Activated CD4-positive, alpha-beta T cell treated with anti-CD3 and anti-CD28 coated beads, Interleukin-2, amount 10 ng/mL, durations not matched to agents 7 days and 5 days (primary cell): ENCODE measurements at regions not wholly inside any gene's neighbourhood (a gene's known extent, or its start where the extent isn't known, plus 50 kb on each side); places are given as distances from the start of the nearest gene placed in this dataset.
"Not testable (repeated sequence)": the region's sequence is repeated elsewhere in the genome, so short reads cannot be mapped to it uniquely, and the experiment has no call there.

ENCODE experiments used
- CTCF ChIA-PET: fragments of 350-600 bp; sonication (Branson Sonifier 250); formaldehyde crosslinking; loops from one replicate; lab custom pipeline; 2021; ENCODE audit warnings: antibody characterized with exemption; lab: Charles Lee
- POLR2A ChIA-PET: fragments of 350-600 bp; sonication (Branson Sonifier 250); formaldehyde crosslinking; loops from one replicate; lab custom pipeline; 2021; ENCODE audit warnings: antibody characterized with exemption; lab: Charles Lee
- DNase-seq: peaks from one replicate; pipeline ENCODE4 v3.0.0-alpha.2; 2020
- H3K27ac Mint-ChIP-seq: one replicate; pipeline ENCODE4 v1.8.0; 2021; ENCODE audit warnings: mild to moderate bottlenecking, moderate library complexity, mixed read lengths
- H3K27me3 Mint-ChIP-seq: one replicate; pipeline ENCODE4 v1.8.0; 2021; ENCODE audit warnings: mixed read lengths
- H3K36me3 Mint-ChIP-seq: one replicate; pipeline ENCODE4 v1.8.0; 2021; ENCODE audit warnings: low read depth, mixed read lengths
- H3K4me1 Mint-ChIP-seq: one replicate; pipeline ENCODE4 v1.8.0; 2021; ENCODE audit warnings: mixed read lengths
- H3K4me3 Mint-ChIP-seq: one replicate; pipeline ENCODE4 v1.8.0; 2021; ENCODE audit warnings: mild to moderate bottlenecking, moderate library complexity, mixed read lengths
- H3K9me3 Mint-ChIP-seq: one replicate; pipeline ENCODE4 v1.8.0; 2021; ENCODE audit warnings: mixed read lengths

- peaks cover 2% of the 10 kb centered on the region for H3K27me3 Mint-ChIP-seq
- H3K27ac Mint-ChIP-seq: no peak overlapping the region
- H3K9me3 Mint-ChIP-seq: no peaks in the 10 kb centered on the region
- no peaks in the 10 kb centered on the region for H3K36me3 Mint-ChIP-seq
- no peak overlapping the region for H3K4me3 Mint-ChIP-seq
- DNase-seq: no peak
- H3K4me1 Mint-ChIP-seq: no peaks in the 10 kb centered on the region
- CTCF ChIA-PET: no interaction called here
- POLR2A ChIA-PET: no interaction called here
Observed at GRCh38 chr2:84152462-84152861, 306.6 kb downstream of the SUCLG1 start.

GRCh38 chr2:84144345-84144744 lies 314.7 kb downstream of the SUCLG1 start:
- Mint-ChIP-seq H3K27ac (no peak overlapping the region), H3K4me3 (no peak overlapping the region), H3K36me3 (no peaks in the 10 kb centered on the region), H3K4me1 (no peaks in the 10 kb centered on the region), H3K27me3 (peaks cover 3% of the 10 kb centered on the region), H3K9me3 (no peaks in the 10 kb centered on the region)
- POLR2A ChIA-PET: no interaction called here
- DNase-seq: no peak
- CTCF ChIA-PET: no interaction called here

- ChIA-PET POLR2A (no interaction called here), CTCF (no interaction called here)
- H3K36me3 Mint-ChIP-seq: no peaks in the 10 kb centered on the region
- H3K27me3 Mint-ChIP-seq: peaks cover 4% of the 10 kb centered on the region
- no peaks in the 10 kb centered on the region for H3K9me3 Mint-ChIP-seq
- H3K4me3 Mint-ChIP-seq: no peak overlapping the region
- H3K4me1 Mint-ChIP-seq: no peaks in the 10 kb centered on the region
- H3K27ac Mint-ChIP-seq: no peak overlapping the region
- DNase-seq: no peak
Observed at GRCh38 chr2:84137034-84137433, 322.0 kb downstream of the SUCLG1 start.

- no peak for DNase-seq
- Mint-ChIP-seq H3K9me3 (no peaks in the 10 kb centered on the region), H3K4me3 (no peak overlapping the region), H3K27ac (no peak overlapping the region), H3K36me3 (no peaks in the 10 kb centered on the region), H3K27me3 (peaks cover 1% of the 10 kb centered on the region), H3K4me1 (no peaks in the 10 kb centered on the region)
- ChIA-PET CTCF (no interaction called here), POLR2A (no interaction called here)
Observed at GRCh38 chr2:84132370-84132769, 326.7 kb downstream of the SUCLG1 start.

GRCh38 chr2:84131278-84131830 lies 327.7 kb downstream of the SUCLG1 start:
- DNase-seq: no peak
- ChIA-PET CTCF (no interaction called here), POLR2A (no interaction called here)
- Mint-ChIP-seq H3K27me3 (peaks cover under 1% of the 10 kb centered on the region), H3K9me3 (no peaks in the 10 kb centered on the region), H3K36me3 (no peaks in the 10 kb centered on the region), H3K4me1 (no peaks in the 10 kb centered on the region), H3K27ac (no peak overlapping the region), H3K4me3 (no peak overlapping the region)

GRCh38 chr2:84129018-84129417 lies 330.1 kb downstream of the SUCLG1 start:
- H3K27me3 Mint-ChIP-seq: no peaks in the 10 kb centered on the region
- CTCF ChIA-PET: no interaction called here
- H3K27ac Mint-ChIP-seq: no peak overlapping the region
- DNase-seq: no peak
- no peaks in the 10 kb centered on the region for H3K9me3 Mint-ChIP-seq
- H3K4me3 Mint-ChIP-seq: no peak overlapping the region
- H3K4me1 Mint-ChIP-seq: no peaks in the 10 kb centered on the region
- POLR2A ChIA-PET: no interaction called here
- H3K36me3 Mint-ChIP-seq: no peaks in the 10 kb centered on the region

- H3K4me3 Mint-ChIP-seq, H3K4me1 Mint-ChIP-seq, H3K27me3 Mint-ChIP-seq, DNase-seq, H3K36me3 Mint-ChIP-seq, CTCF ChIA-PET, H3K27ac Mint-ChIP-seq, H3K9me3 Mint-ChIP-seq, POLR2A ChIA-PET: not testable (repeated sequence)
Observed at GRCh38 chr2:84127812-84128211, 331.3 kb downstream of the SUCLG1 start.

- H3K27ac Mint-ChIP-seq: no peak overlapping the region
- ChIA-PET POLR2A (no interaction called here), CTCF (no interaction called here)
- H3K4me3 Mint-ChIP-seq: no peak overlapping the region
- no peaks in the 10 kb centered on the region for H3K9me3 Mint-ChIP-seq
- no peaks in the 10 kb centered on the region for H3K36me3 Mint-ChIP-seq
- no peak for DNase-seq
- no peaks in the 10 kb centered on the region for H3K27me3 Mint-ChIP-seq
- no peaks in the 10 kb centered on the region for H3K4me1 Mint-ChIP-seq
Observed at GRCh38 chr2:84126530-84126929, 332.6 kb downstream of the SUCLG1 start.

- Mint-ChIP-seq H3K27me3 (no peaks in the 10 kb centered on the region), H3K36me3 (no peaks in the 10 kb centered on the region), H3K27ac (no peak overlapping the region), H3K4me3 (no peak overlapping the region), H3K9me3 (no peaks in the 10 kb centered on the region), H3K4me1 (no peaks in the 10 kb centered on the region)
- no peak for DNase-seq
- ChIA-PET CTCF (interaction anchor here (0.7 kb wide), 1 partner anchor 84 kb away, joined by 4 read pairs; no protein-coding TSS in a partner anchor), POLR2A (no interaction called here)
Observed at GRCh38 chr2:84126084-84126483, 333.0 kb downstream of the SUCLG1 start.

GRCh38 chr2:84116143-84116542 lies 342.9 kb downstream of the SUCLG1 start:
- POLR2A ChIA-PET: no interaction called here
- no peak for DNase-seq
- CTCF ChIA-PET: no interaction called here
- Mint-ChIP-seq H3K4me3 (no peak overlapping the region), H3K4me1 (no peaks in the 10 kb centered on the region), H3K27ac (no peak overlapping the region), H3K9me3 (peaks cover 4% of the 10 kb centered on the region), H3K36me3 (no peaks in the 10 kb centered on the region), H3K27me3 (no peaks in the 10 kb centered on the region)

- Mint-ChIP-seq H3K36me3 (no peaks in the 10 kb centered on the region), H3K27ac (no peak overlapping the region), H3K9me3 (peaks cover 4% of the 10 kb centered on the region), H3K27me3 (no peaks in the 10 kb centered on the region), H3K4me1 (no peaks in the 10 kb centered on the region), H3K4me3 (no peak overlapping the region)
- POLR2A ChIA-PET: no interaction called here
- no peak for DNase-seq
- CTCF ChIA-PET: no interaction called here
Observed at GRCh38 chr2:84115173-84115857, 343.8 kb downstream of the SUCLG1 start.

GRCh38 chr2:84103816-84104527 lies 355.1 kb downstream of the SUCLG1 start:
- CTCF ChIA-PET, H3K27me3 Mint-ChIP-seq, H3K36me3 Mint-ChIP-seq, DNase-seq, H3K27ac Mint-ChIP-seq, H3K4me3 Mint-ChIP-seq, H3K9me3 Mint-ChIP-seq, POLR2A ChIA-PET, H3K4me1 Mint-ChIP-seq: not testable (repeated sequence)

- ChIA-PET CTCF (no interaction called here), POLR2A (no interaction called here)
- no peaks in the 10 kb centered on the region for H3K27me3 Mint-ChIP-seq
- no peaks in the 10 kb centered on the region for H3K36me3 Mint-ChIP-seq
- no peaks in the 10 kb centered on the region for H3K4me1 Mint-ChIP-seq
- H3K9me3 Mint-ChIP-seq: peaks cover 9% of the 10 kb centered on the region
- no peak overlapping the region for H3K27ac Mint-ChIP-seq
- DNase-seq: no peak
- H3K4me3 Mint-ChIP-seq: no peak overlapping the region
Observed at GRCh38 chr2:84102274-84102673, 356.8 kb downstream of the SUCLG1 start.
